GM18951 (cell line): ENCODE measurements at regions not wholly inside any gene's neighbourhood (a gene's known extent, or its start where the extent isn't known, plus 50 kb on each side); places are given as distances from the start of the nearest gene placed in this dataset.

ENCODE experiments used
- POLR2A ChIP-seq: IDR thresholded peaks from 4 replicates; pipeline ENCODE4 v1.6.1; 2011; ENCODE audit warnings: mild to moderate bottlenecking; ENCODE audit not compliant: insufficient read length, insufficient read depth; ENCODE audit errors: extremely low read depth
- in situ Hi-C: fragments of 300-500 bp; cut with MboI; formaldehyde crosslinking; loops from one replicate; pipeline ENCODE4 v1.12.0; 2022; ENCODE audit warnings: low sequenced_read_pairs, mixed read lengths, inconsistent platforms; ENCODE audit not compliant: unreplicated experiment

- in situ Hi-C loops, result no loop called here
- no peak for TF ChIP-seq POLR2A
These were observed 74.2 kb upstream of the SATB1 start for GRCh38 chr3:18499301-18499700.

- in situ Hi-C loops, result no loop called here
- TF ChIP-seq POLR2A, result no peak
These were observed 69.1 kb upstream of the SATB1 start for GRCh38 chr3:18494251-18494650.

GRCh38 chr3:18489939-18490338, 64.8 kb upstream of the SATB1 start:
- TF ChIP-seq POLR2A, result no peak
- in situ Hi-C loops, result no loop called here

GRCh38 chr3:18483226-18483625, 58.1 kb upstream of the SATB1 start:
- in situ Hi-C loops, result no loop called here
- TF ChIP-seq POLR2A, result no peak

GRCh38 chr3:18481946-18482548, 56.9 kb upstream of the SATB1 start:
- TF ChIP-seq POLR2A, result no peak
- in situ Hi-C loops, result no loop called here

GRCh38 chr3:18477620-18478019, 52.5 kb upstream of the SATB1 start:
- in situ Hi-C loops, result no loop called here
- no peak for TF ChIP-seq POLR2A
